DOHH2 (cell line): ENCODE measurements at regions not wholly inside any gene's neighbourhood (a gene's known extent, or its start where the extent isn't known, plus 50 kb on each side); places are given as distances from the start of the nearest gene placed in this dataset.

ENCODE experiments used
- EZH2phosphoT487 ChIP-seq: fragments of 200-600 bp; sonication (generic); IDR thresholded peaks from 2 replicates; pipeline ENCODE4 v1.6.1; 2017; ENCODE audit warnings: borderline replicate concordance, mild to moderate bottlenecking, antibody characterized with exemption, low read length, moderate library complexity, mixed read lengths
- TF ChIP-seq, protein P1 (sequence below): fragments of 200-600 bp; sonication (generic); IDR thresholded peaks from one replicate; pipeline ENCODE4 v1.5.1; 2014; ENCODE audit warnings: antibody characterized with exemption, mild to moderate bottlenecking, low read depth, low read length; ENCODE audit not compliant: poor library complexity, severe bottlenecking

DNA sequence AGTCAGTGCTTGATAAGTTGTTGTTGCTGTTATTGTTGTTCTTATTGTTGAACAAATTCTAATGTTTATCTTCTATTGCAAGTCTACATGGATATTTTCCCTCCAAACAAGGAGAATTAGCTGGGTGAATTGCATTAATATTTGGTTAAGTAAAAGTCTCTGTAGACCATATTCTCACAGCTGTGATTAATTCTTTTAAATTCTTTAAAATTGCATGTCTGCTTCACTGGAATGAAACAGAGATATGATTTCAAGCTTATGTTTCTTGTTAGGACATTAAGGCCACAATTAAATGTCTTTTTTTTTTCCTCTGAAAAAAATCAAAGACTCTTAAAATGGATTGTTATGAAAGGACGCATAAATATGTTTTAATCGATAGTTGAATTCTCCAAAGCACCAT lies 153.4 kb downstream of the EBLN2 start:
- TF ChIP-seq, protein P1, sequence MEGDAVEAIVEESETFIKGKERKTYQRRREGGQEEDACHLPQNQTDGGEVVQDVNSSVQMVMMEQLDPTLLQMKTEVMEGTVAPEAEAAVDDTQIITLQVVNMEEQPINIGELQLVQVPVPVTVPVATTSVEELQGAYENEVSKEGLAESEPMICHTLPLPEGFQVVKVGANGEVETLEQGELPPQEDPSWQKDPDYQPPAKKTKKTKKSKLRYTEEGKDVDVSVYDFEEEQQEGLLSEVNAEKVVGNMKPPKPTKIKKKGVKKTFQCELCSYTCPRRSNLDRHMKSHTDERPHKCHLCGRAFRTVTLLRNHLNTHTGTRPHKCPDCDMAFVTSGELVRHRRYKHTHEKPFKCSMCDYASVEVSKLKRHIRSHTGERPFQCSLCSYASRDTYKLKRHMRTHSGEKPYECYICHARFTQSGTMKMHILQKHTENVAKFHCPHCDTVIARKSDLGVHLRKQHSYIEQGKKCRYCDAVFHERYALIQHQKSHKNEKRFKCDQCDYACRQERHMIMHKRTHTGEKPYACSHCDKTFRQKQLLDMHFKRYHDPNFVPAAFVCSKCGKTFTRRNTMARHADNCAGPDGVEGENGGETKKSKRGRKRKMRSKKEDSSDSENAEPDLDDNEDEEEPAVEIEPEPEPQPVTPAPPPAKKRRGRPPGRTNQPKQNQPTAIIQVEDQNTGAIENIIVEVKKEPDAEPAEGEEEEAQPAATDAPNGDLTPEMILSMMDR = no peak
- no peak for TF ChIP-seq EZH2phosphoT487
